ENCODE measurements at regions not wholly inside any gene's neighbourhood (a gene's known extent, or its start where the extent isn't known, plus 50 kb on each side); places are given as distances from the start of the nearest gene placed in this dataset.

DNA sequence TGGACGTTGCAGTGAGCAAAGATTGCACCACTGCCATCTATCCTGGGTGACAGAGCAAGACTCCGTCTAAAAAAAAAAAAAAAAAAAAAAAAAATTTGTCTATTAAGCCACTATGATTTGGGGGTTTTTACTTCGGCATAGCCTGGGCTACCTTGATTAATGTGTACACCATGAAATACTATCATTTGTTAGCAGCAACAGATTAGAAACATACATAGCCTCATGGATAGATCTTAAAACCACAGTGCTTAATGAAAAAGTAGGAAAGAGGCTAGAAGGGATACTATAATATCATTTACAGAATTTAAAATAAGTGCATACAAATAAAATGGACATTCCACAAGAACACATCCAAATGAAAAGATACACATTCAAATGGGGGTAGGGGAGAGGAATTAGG, 77.3 kb upstream of the IL6 start:
- CTCF ChIA-PET: interaction anchor here (1.2 kb wide), 1 partner anchor 90 kb away, joined by 3 read pairs; no protein-coding TSS in a partner anchor

DNA sequence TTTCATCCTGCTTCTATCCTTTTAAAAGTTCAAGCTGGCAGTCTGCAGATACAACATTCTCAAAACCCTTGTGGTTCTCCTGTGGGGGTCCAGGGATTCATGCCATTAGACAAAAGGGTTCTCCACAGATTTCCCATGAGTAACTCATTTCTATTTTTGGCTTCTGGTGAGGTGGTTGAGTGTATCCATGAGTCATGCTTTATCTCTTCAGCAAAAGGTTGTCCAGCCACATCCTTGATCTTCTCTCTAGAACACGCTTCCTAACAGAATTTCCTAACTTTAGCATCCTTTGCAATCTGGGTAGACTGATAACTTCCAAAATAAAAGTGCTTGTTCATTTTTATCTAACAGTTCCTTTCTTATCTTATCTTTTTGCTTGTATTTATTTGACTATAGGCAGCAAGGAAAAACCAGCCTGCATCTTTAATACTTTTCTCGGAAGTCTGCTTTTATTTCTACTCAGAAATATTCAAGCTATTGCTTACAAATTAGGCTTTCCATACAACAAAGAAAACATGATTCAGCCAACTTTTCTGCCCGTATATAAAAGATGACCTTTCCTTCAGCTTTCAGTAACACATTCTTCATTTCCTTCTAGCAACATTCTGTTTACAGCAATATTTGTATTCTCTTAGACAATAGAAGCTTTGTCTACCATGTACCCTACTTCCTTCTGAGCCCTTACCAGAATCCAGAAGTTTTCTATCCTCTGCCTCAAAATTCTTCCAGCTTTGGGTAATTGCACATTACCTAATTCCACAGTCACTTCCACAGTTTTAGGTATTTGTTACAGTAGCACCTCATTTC, 79.3 kb upstream of the IL6 start:
- Mint-ChIP-seq H3K9me3 (peaks cover 22% of the 10 kb centered on the region), H3K36me3 (ENCODE audit: low read depth) (peaks cover 4% of the 10 kb centered on the region), H3K27me3 (peaks cover 16% of the 10 kb centered on the region), H3K4me1 (ENCODE audit: low read depth) (no peaks in the 10 kb centered on the region), H3K27ac (no peak overlapping the region), H3K4me3 (no peak overlapping the region)
- TF ChIP-seq, protein P1, sequence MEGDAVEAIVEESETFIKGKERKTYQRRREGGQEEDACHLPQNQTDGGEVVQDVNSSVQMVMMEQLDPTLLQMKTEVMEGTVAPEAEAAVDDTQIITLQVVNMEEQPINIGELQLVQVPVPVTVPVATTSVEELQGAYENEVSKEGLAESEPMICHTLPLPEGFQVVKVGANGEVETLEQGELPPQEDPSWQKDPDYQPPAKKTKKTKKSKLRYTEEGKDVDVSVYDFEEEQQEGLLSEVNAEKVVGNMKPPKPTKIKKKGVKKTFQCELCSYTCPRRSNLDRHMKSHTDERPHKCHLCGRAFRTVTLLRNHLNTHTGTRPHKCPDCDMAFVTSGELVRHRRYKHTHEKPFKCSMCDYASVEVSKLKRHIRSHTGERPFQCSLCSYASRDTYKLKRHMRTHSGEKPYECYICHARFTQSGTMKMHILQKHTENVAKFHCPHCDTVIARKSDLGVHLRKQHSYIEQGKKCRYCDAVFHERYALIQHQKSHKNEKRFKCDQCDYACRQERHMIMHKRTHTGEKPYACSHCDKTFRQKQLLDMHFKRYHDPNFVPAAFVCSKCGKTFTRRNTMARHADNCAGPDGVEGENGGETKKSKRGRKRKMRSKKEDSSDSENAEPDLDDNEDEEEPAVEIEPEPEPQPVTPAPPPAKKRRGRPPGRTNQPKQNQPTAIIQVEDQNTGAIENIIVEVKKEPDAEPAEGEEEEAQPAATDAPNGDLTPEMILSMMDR (IDR thresholded peaks at IDR 0.05): no peak
- ChIA-PET POLR2A (no interaction called here), CTCF (interaction anchor here (1.7 kb wide), 1 partner anchor 79 kb away, joined by 5 read pairs; the partner anchor contains the start of gene IL6)
- no peak for ATAC-seq
- intact Hi-C loops (cut with micrococcal nuclease): no loop called here
- no peak for DNase-seq

More for the DNA sequence above, 77.3 kb upstream of the IL6 start:
- ATAC-seq (no peak), DNase-seq (no peak)
- Mint-ChIP-seq H3K4me3 (no peak overlapping the region), H3K27me3 (peaks cover 10% of the 10 kb centered on the region), H3K4me1 (ENCODE audit: low read depth) (no peaks in the 10 kb centered on the region), H3K9me3 (peaks cover 14% of the 10 kb centered on the region), H3K27ac (no peak overlapping the region), H3K36me3 (ENCODE audit: low read depth) (peaks cover 4% of the 10 kb centered on the region)
- TF ChIP-seq, protein P1 (IDR thresholded peaks at IDR 0.05): no peak
- intact Hi-C loops (cut with micrococcal nuclease): no loop called here
- POLR2A ChIA-PET: no interaction called here

DNA sequence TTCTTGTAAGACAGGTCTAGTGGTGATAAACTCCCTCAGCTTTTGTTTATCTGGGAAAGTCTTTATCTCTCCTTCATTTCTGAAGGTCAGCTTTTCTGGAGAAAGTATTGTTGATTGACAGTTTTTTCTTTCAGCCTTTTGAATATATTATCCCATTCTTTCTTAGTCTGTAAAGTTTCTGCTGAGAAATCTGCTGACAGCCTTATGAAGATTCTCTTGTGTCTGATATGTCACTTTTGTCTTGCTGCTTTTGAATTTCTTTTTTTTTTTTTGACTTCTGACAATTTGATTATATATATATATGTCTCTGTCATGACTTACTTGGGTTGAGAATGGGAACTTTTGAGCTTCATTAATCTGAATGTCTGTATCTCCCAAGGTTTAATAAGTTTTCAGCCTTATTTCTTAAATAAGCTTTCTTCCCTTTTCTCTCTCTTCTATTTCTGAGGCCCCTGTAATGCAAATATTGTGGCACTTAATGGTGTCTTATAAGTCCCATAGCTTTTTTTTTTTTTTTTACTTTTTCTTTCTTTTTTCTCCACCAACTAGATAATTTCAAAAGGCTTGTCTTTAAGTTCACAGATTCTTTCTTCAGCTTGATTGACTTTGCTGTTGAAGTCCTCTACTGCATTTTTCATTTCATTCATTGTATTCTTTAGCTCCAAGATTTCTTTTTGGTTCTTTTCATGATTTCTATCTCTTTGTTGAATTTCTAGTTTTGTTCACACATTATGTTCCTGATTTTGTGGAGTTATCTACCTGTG, 81.4 kb upstream of the IL6 start:
- TF ChIP-seq, protein P1 (IDR thresholded peaks at IDR 0.05): no peak
- POLR2A ChIA-PET: interaction anchor here (0.7 kb wide), 1 partner anchor 50 kb away, joined by 3 read pairs; no protein-coding TSS in a partner anchor
- H3K27ac Mint-ChIP-seq: no peak overlapping the region
- CTCF ChIA-PET: interaction anchor here (1.7 kb wide), 1 partner anchor 81 kb away, joined by 5 read pairs; the partner anchor contains the start of gene IL6
- H3K36me3 Mint-ChIP-seq (ENCODE audit: low read depth): peaks cover 6% of the 10 kb centered on the region
- H3K4me1 Mint-ChIP-seq (ENCODE audit: low read depth): peaks cover 4% of the 10 kb centered on the region
- H3K4me3 Mint-ChIP-seq: no peak overlapping the region
- peaks cover 19% of the 10 kb centered on the region for H3K27me3 Mint-ChIP-seq
- DNase-seq (no peak), ATAC-seq (no peak)
- intact Hi-C loops (cut with micrococcal nuclease): no loop called here
- H3K9me3 Mint-ChIP-seq: peaks cover 33% of the 10 kb centered on the region

DNA sequence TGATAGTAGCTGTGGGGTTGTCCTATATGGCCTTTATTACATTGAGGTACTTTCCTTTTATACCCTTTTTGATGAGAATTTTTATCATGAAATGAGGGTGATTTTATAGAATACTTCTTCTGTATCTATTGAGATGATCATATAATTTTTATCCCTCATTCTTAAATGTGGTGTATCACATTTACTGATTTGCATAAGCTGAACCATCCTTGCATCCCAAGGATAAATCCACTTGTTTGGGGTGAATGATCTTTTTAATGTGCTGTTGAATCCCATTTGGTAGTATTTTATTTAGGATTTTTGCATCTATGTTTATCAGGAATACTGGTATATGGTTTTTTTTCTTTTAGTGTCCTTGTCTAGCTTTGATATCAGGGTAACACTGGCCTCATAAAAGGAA, 84.5 kb upstream of the IL6 start:
- H3K9me3 Mint-ChIP-seq: peaks cover 28% of the 10 kb centered on the region
- DNase-seq (no peak), ATAC-seq (no peak)
- peaks cover 12% of the 10 kb centered on the region for H3K4me1 Mint-ChIP-seq (ENCODE audit: low read depth)
- H3K4me3 Mint-ChIP-seq: no peak overlapping the region
- intact Hi-C loops (cut with micrococcal nuclease): no loop called here
- ChIA-PET POLR2A (no interaction called here), CTCF (interaction anchor here (1.5 kb wide), 1 partner anchor 79 kb away, joined by 3 read pairs; no protein-coding TSS in a partner anchor)
- peaks cover 6% of the 10 kb centered on the region for H3K36me3 Mint-ChIP-seq (ENCODE audit: low read depth)
- TF ChIP-seq, protein P1 (IDR thresholded peaks at IDR 0.05): no peak
- no peak overlapping the region for H3K27ac Mint-ChIP-seq
- H3K27me3 Mint-ChIP-seq: peaks cover 18% of the 10 kb centered on the region
